ENCODE measurements at regions not wholly inside any gene's neighbourhood (a gene's known extent, or its start where the extent isn't known, plus 50 kb on each side); places are given as distances from the start of the nearest gene placed in this dataset.
A peak's percentile ranks its signal among the peaks of the same experiment; 100 is the strongest.

GRCh38 chr21:35764586-35764985, 295.7 kb downstream of the SETD4 start:
- TF ChIP-seq JUND (IDR thresholded peaks at IDR 0.05; ENCODE audit: low read depth): no peak
- no peak for DNase-seq (ENCODE audit: low read depth in 1 of 2, low spot score in 1 of 2)
- in situ Hi-C loops (cut with HindIII; ENCODE audit: low pct_unique_long_range_greater_than_20kb, low sequenced_read_pairs): no loop called here

- no peak for TF ChIP-seq JUND (IDR thresholded peaks at IDR 0.05; ENCODE audit: low read depth)
- DNase-seq (ENCODE audit: low read depth in 1 of 2, low spot score in 1 of 2): no peak
- in situ Hi-C loops (cut with HindIII; ENCODE audit: low pct_unique_long_range_greater_than_20kb, low sequenced_read_pairs): no loop called here
Observed at GRCh38 chr21:35764077-35764476, 296.2 kb downstream of the SETD4 start.

- no peak for TF ChIP-seq JUND (IDR thresholded peaks at IDR 0.05; ENCODE audit: low read depth)
- DNase-seq (ENCODE audit: low read depth in 1 of 2, low spot score in 1 of 2): no peak
- in situ Hi-C loops (cut with HindIII; ENCODE audit: low pct_unique_long_range_greater_than_20kb, low sequenced_read_pairs): no loop called here
Observed at GRCh38 chr21:35754583-35754982, 305.7 kb downstream of the SETD4 start.

GRCh38 chr21:35753308-35753707, 307.0 kb downstream of the SETD4 start:
- no peak for DNase-seq (ENCODE audit: low read depth in 1 of 2, low spot score in 1 of 2)
- no peak for TF ChIP-seq JUND (IDR thresholded peaks at IDR 0.05; ENCODE audit: low read depth)

GRCh38 chr21:35751171-35751570, 309.2 kb downstream of the SETD4 start:
- no peak for TF ChIP-seq JUND (IDR thresholded peaks at IDR 0.05; ENCODE audit: low read depth)
- DNase-seq (ENCODE audit: low read depth in 1 of 2, low spot score in 1 of 2): no peak
- in situ Hi-C loops (cut with HindIII; ENCODE audit: low pct_unique_long_range_greater_than_20kb, low sequenced_read_pairs): no loop called here

More at GRCh38 chr21:35753308-35753707, 307.0 kb downstream of the SETD4 start:
- in situ Hi-C loops (cut with HindIII; ENCODE audit: low pct_unique_long_range_greater_than_20kb, low sequenced_read_pairs): no loop called here

- no peak for DNase-seq (ENCODE audit: low read depth in 1 of 2, low spot score in 1 of 2)
- no peak for TF ChIP-seq JUND (IDR thresholded peaks at IDR 0.05; ENCODE audit: low read depth)
- in situ Hi-C loops (cut with HindIII; ENCODE audit: low pct_unique_long_range_greater_than_20kb, low sequenced_read_pairs): no loop called here
Observed at GRCh38 chr21:35749904-35750303, 310.4 kb downstream of the SETD4 start.

GRCh38 chr21:35748678-35749314, 311.5 kb downstream of the SETD4 start:
- DNase-seq (ENCODE audit: low read depth in 1 of 2, low spot score in 1 of 2): no peak
- TF ChIP-seq JUND (IDR thresholded peaks at IDR 0.05; ENCODE audit: low read depth): no peak
- in situ Hi-C loops (cut with HindIII; ENCODE audit: low pct_unique_long_range_greater_than_20kb, low sequenced_read_pairs): no loop called here

- DNase-seq (ENCODE audit: low read depth in 1 of 2, low spot score in 1 of 2): no peak
- in situ Hi-C loops (cut with HindIII; ENCODE audit: low pct_unique_long_range_greater_than_20kb, low sequenced_read_pairs): no loop called here
- TF ChIP-seq JUND (IDR thresholded peaks at IDR 0.05; ENCODE audit: low read depth): no peak
Observed at GRCh38 chr21:35743571-35743970, 316.8 kb downstream of the SETD4 start.

- TF ChIP-seq JUND (IDR thresholded peaks at IDR 0.05; ENCODE audit: low read depth): no peak
- in situ Hi-C loops (cut with HindIII; ENCODE audit: low pct_unique_long_range_greater_than_20kb, low sequenced_read_pairs): no loop called here
- no peak for DNase-seq (ENCODE audit: low read depth in 1 of 2, low spot score in 1 of 2)
Observed at GRCh38 chr21:35738347-35738961, 321.9 kb downstream of the SETD4 start.

GRCh38 chr21:35737899-35738346, 322.4 kb downstream of the SETD4 start:
- in situ Hi-C loops (cut with HindIII; ENCODE audit: low pct_unique_long_range_greater_than_20kb, low sequenced_read_pairs): no loop called here
- no peak for DNase-seq (ENCODE audit: low read depth in 1 of 2, low spot score in 1 of 2)
- TF ChIP-seq JUND (IDR thresholded peaks at IDR 0.05; ENCODE audit: low read depth): no peak

GRCh38 chr21:35737449-35737848, 322.9 kb downstream of the SETD4 start:
- in situ Hi-C loops (cut with HindIII; ENCODE audit: low pct_unique_long_range_greater_than_20kb, low sequenced_read_pairs): no loop called here
- no peak for DNase-seq (ENCODE audit: low read depth in 1 of 2, low spot score in 1 of 2)
- TF ChIP-seq JUND (IDR thresholded peaks at IDR 0.05; ENCODE audit: low read depth): no peak

GRCh38 chr21:35732788-35733187, 327.5 kb downstream of the SETD4 start:
- in situ Hi-C loops (cut with HindIII; ENCODE audit: low pct_unique_long_range_greater_than_20kb, low sequenced_read_pairs): no loop called here
- no peak for TF ChIP-seq JUND (IDR thresholded peaks at IDR 0.05; ENCODE audit: low read depth)
- DNase-seq (ENCODE audit: low read depth in 1 of 2, low spot score in 1 of 2): peak in 1 of 2 experiments; percentile 0

- in situ Hi-C loops (cut with HindIII; ENCODE audit: low pct_unique_long_range_greater_than_20kb, low sequenced_read_pairs): no loop called here
- no peak for TF ChIP-seq JUND (IDR thresholded peaks at IDR 0.05; ENCODE audit: low read depth)
- DNase-seq (ENCODE audit: low read depth in 1 of 2, low spot score in 1 of 2): peak in 1 of 2 experiments; percentile 2
Observed at GRCh38 chr21:35730325-35730724, 330.0 kb downstream of the SETD4 start.

All from T47D (cell line).